ENCODE measurements at regions not wholly inside any gene's neighbourhood (a gene's known extent, or its start where the extent isn't known, plus 50 kb on each side); places are given as distances from the start of the nearest gene placed in this dataset.

DNA sequence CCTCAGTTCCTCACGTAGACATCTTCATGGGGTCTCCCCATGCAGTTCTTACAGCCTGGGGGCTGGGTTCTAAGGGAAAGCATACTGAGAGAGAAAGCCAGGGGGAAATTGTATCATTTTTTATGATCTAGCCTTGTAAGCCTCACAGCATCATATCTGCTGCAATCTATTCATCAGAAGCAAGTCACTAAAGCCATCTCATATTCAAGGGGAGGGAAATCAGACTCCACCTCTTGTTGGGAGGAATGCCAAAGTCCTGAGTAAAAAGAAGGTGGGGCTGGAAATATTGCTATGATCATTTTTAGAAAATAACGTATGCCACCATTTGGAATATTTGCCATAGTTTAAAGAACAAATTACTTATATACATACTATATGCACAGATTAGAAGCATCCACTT is 304.6 kb downstream of the TXNL1 start:
- H3K9me3 ChIP-seq (ENCODE audit: low read depth, low read length): no peaks in the 10 kb centered on the region
- H3K36me3 ChIP-seq (ENCODE audit: insufficient read depth, low read length): no peaks in the 10 kb centered on the region
- no peak overlapping the region for H3K27ac ChIP-seq
- no peak for DNase-seq (ENCODE audit: low read depth, low spot score)
- H3K9ac ChIP-seq (ENCODE audit: insufficient read length): no peak overlapping the region
- TF ChIP-seq POLR2AphosphoS5 (IDR thresholded peaks at IDR 0.05; ENCODE audit: borderline replicate concordance, low read depth, low read length): no peak
- no peak for TF ChIP-seq EZH2 (IDR thresholded peaks at IDR 0.05)
- TF ChIP-seq FOXP2 (optimal IDR thresholded peaks at IDR 0.05; ENCODE audit: control extremely low read depth, extremely low read length, insufficient read depth): no peak
- H3K4me3 ChIP-seq: no peak overlapping the region

DNA sequence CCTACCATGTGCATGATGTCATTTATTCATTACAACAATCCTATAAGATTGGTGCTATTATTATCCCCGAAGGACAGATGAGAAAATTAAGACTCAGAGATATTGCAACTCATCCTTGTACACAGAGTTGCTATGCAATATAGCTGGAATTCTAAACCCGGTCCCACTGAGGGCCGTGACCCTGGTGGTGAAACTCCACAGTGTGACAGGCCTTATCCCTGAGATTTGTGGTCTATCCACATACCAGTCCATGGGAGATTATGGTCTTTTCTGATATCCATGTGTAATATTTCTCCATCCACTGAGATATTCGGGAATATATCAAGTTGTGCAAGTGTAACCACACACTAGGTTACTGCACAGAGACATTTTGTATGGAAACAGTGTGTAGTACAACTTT is 305.2 kb downstream of the TXNL1 start:
- DNase-seq (ENCODE audit: low read depth, low spot score): no peak
- no peak overlapping the region for H3K27ac ChIP-seq
- TF ChIP-seq EZH2 (IDR thresholded peaks at IDR 0.05) (no peak), POLR2AphosphoS5 (IDR thresholded peaks at IDR 0.05; ENCODE audit: borderline replicate concordance, low read depth, low read length) (no peak), FOXP2 (optimal IDR thresholded peaks at IDR 0.05; ENCODE audit: control extremely low read depth, extremely low read length, insufficient read depth) (no peak)
- no peaks in the 10 kb centered on the region for H3K9me3 ChIP-seq (ENCODE audit: low read depth, low read length)
- H3K36me3 ChIP-seq (ENCODE audit: insufficient read depth, low read length): no peaks in the 10 kb centered on the region
- no peak overlapping the region for H3K4me3 ChIP-seq
- no peak overlapping the region for H3K9ac ChIP-seq (ENCODE audit: insufficient read length)

DNA sequence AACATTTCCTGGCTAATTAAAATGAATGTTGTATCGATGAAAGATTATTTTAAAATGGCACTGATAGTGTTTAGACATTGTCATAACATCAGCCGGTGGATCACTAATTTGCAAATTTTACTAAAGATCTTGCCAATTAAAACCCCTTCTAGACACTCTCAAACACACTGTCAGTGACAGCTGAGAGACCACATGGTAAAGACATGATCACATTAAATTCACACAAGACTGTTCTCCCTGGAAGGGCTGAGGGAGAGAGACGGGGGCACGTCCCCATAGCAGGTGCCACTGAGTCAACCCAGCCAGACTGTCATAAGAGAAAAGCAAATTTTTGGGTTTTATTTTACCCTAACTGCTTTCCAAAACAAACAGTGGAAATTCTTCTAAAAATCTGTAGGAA is 306.0 kb downstream of the TXNL1 start:
- no peak for DNase-seq (ENCODE audit: low read depth, low spot score)
- Histone ChIP-seq H3K9me3 (ENCODE audit: low read depth, low read length) (no peaks in the 10 kb centered on the region), H3K27ac (no peak overlapping the region), H3K4me3 (no peak overlapping the region), H3K9ac (ENCODE audit: insufficient read length) (no peak overlapping the region), H3K36me3 (ENCODE audit: insufficient read depth, low read length) (no peaks in the 10 kb centered on the region)
- TF ChIP-seq POLR2AphosphoS5 (IDR thresholded peaks at IDR 0.05; ENCODE audit: borderline replicate concordance, low read depth, low read length): no peak
- no peak for TF ChIP-seq EZH2 (IDR thresholded peaks at IDR 0.05)
- no peak for TF ChIP-seq FOXP2 (optimal IDR thresholded peaks at IDR 0.05; ENCODE audit: control extremely low read depth, extremely low read length, insufficient read depth)

DNA sequence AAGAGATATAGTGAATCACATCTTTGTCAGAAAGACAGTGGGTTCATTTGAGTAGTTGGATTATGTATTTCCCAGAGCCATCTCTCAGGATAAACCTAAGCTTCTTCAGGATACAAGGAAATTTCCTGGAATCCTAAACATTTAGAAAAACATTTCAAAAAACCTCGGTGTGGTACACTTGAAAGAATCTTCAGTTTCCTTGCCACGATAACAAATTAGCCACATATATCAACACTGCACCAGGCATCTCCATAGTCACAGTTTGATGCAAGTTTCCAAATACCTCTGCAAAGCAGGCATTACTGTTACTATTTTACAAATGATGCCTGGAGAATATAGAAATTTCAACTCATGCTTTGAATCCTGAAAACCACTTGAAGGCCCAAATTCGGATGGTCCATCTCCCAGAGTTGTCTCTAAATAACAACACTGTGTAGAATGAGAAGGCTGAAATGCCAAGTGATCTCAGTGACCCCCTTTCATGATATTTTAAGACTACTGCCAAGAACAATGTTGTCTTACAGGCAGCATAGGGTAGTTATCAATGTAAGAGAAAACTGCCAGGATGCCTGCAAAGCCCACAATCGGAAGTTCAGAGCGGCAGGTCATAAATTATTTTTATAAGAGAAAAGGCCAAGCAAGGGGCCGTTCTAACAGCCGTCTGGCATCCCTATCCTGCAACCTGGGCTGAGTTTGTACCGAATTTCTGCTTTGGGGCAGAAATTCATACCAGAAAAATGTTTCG is 307.9 kb downstream of the TXNL1 start:
- Histone ChIP-seq H3K4me3 (no peak overlapping the region), H3K27ac (no peak overlapping the region), H3K36me3 (ENCODE audit: insufficient read depth, low read length) (no peaks in the 10 kb centered on the region), H3K9ac (ENCODE audit: insufficient read length) (no peak overlapping the region), H3K9me3 (ENCODE audit: low read depth, low read length) (no peaks in the 10 kb centered on the region)
- no peak for TF ChIP-seq EZH2 (IDR thresholded peaks at IDR 0.05)
- TF ChIP-seq FOXP2 (optimal IDR thresholded peaks at IDR 0.05; ENCODE audit: control extremely low read depth, extremely low read length, insufficient read depth): no peak
- TF ChIP-seq POLR2AphosphoS5 (IDR thresholded peaks at IDR 0.05; ENCODE audit: borderline replicate concordance, low read depth, low read length): no peak
- DNase-seq (ENCODE audit: low read depth, low spot score): no peak

DNA sequence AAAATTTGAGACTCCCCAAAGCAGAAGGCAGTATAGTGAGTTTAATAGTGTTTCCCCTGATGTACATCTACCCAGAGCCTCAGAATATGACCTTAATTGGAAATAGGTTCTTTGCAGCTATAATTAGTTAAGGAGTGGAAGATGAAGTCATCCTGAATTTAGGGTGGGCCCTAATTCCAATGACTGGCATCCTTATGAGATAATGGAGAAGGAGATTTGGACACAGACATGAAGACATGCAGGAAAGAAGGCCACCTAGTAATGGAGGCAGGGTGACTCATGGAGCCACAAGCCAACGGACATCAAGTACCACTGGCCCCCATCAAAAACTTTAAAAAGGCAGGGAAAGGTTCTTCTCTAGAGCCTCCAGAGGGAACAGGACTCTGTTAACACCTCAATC is 308.9 kb downstream of the TXNL1 start:
- no peak overlapping the region for H3K9ac ChIP-seq (ENCODE audit: insufficient read length)
- no peaks in the 10 kb centered on the region for H3K9me3 ChIP-seq (ENCODE audit: low read depth, low read length)
- no peak overlapping the region for H3K4me3 ChIP-seq
- H3K27ac ChIP-seq: no peak overlapping the region
- DNase-seq (ENCODE audit: low read depth, low spot score): no peak
- TF ChIP-seq EZH2 (IDR thresholded peaks at IDR 0.05) (no peak), POLR2AphosphoS5 (IDR thresholded peaks at IDR 0.05; ENCODE audit: borderline replicate concordance, low read depth, low read length) (no peak), FOXP2 (optimal IDR thresholded peaks at IDR 0.05; ENCODE audit: control extremely low read depth, extremely low read length, insufficient read depth) (no peak)
- H3K36me3 ChIP-seq (ENCODE audit: insufficient read depth, low read length): no peaks in the 10 kb centered on the region

DNA sequence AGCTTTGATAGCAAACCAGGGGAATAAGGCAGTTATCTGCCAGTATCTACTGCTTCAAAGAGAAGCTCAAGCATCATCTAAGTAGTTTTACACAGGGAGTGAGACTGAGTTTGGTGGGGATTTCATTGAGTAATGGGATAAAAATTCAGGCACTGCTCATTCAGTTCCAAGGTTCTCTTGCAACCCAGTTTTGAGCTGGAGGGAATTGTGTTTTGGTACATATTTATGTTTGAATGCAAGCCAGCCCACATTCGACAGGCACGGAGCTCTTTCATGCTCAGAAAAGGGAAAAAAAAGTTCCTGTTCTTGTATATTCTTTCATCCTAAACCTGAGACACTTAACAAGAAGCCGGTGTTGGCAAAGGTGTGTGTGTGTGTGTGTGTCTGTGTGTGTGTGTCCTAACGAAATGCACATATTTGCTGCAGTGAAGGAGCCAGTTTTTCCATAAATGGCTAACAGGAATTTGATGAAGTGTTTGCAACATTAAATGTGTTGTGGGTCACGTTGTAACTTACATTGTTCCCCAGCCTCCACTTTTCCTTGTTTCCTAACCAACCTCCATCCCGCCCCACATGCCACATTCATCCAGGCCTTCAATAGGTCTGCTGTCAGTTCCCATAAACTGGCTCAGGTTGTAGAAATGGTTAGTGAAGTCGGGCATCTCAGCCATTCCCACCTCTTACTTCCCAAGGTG is 311.1 kb downstream of the TXNL1 start:
- H3K4me3 ChIP-seq: no peak overlapping the region
- no peak overlapping the region for H3K9ac ChIP-seq (ENCODE audit: insufficient read length)
- no peaks in the 10 kb centered on the region for H3K36me3 ChIP-seq (ENCODE audit: insufficient read depth, low read length)
- no peaks in the 10 kb centered on the region for H3K9me3 ChIP-seq (ENCODE audit: low read depth, low read length)
- H3K27ac ChIP-seq: no peak overlapping the region
- TF ChIP-seq FOXP2 (optimal IDR thresholded peaks at IDR 0.05; ENCODE audit: control extremely low read depth, extremely low read length, insufficient read depth) (no peak), EZH2 (IDR thresholded peaks at IDR 0.05) (no peak), POLR2AphosphoS5 (IDR thresholded peaks at IDR 0.05; ENCODE audit: borderline replicate concordance, low read depth, low read length) (no peak)
- no peak for DNase-seq (ENCODE audit: low read depth, low spot score)

DNA sequence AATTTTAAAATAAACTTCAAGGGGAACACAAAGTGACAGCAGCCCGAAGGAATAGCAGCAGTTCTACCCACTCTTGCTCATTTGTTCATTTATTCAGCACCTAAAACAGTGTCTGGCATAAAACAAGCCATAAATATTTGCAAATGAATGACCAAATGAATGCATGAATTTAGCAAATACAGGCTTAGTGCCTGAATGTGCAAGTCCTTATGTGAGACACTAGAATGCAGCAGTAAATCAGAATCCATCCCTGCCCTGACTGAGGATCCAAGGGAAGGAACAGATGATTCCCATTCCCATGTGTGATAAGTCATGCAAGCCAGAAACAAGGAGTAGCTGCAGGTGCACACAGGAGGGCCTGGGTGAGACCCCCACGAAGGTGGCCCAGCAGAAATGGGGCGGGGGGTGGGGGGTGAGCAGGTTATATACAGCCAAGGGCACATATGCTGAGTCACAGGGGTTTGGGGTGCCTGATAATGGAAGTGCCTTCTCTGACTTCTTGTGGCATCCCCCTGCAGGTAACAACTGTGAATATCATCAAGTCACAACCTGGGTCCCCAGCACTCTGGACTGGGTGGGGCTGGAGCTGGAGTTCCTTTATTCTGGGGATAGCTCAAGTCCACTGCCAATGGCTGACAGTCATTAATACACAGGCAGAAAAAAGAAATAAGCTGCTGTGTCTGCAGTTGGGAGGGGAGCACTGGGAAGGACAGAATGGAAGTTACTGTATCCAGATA is 311.9 kb downstream of the TXNL1 start:
- no peaks in the 10 kb centered on the region for H3K9me3 ChIP-seq (ENCODE audit: low read depth, low read length)
- no peak overlapping the region for H3K9ac ChIP-seq (ENCODE audit: insufficient read length)
- no peak for DNase-seq (ENCODE audit: low read depth, low spot score)
- H3K36me3 ChIP-seq (ENCODE audit: insufficient read depth, low read length): no peaks in the 10 kb centered on the region
- no peak overlapping the region for H3K27ac ChIP-seq
- no peak for TF ChIP-seq POLR2AphosphoS5 (IDR thresholded peaks at IDR 0.05; ENCODE audit: borderline replicate concordance, low read depth, low read length)
- TF ChIP-seq EZH2 (IDR thresholded peaks at IDR 0.05): no peak
- no peak for TF ChIP-seq FOXP2 (optimal IDR thresholded peaks at IDR 0.05; ENCODE audit: control extremely low read depth, extremely low read length, insufficient read depth)
- no peak overlapping the region for H3K4me3 ChIP-seq

DNA sequence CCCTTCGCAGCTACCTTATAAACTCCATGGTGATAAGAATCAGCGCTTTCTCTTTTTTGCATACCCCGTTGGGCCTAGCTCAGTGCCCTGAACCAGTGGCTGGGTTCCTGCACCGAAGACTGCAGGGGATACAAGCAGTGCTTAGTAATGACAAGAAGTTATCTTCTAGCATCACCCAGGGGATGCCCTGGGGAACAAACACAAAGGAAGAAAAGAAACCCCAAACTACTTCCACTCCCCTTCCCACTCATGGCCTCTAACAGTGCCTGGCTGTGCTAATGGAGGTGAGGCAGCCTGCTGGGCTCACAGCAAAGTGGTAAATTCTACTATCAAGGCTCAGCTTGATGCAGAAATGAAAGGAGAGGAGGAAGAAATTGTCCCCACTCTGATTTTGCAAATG is 314.7 kb downstream of the TXNL1 start:
- Histone ChIP-seq H3K9me3 (ENCODE audit: low read depth, low read length) (no peaks in the 10 kb centered on the region), H3K4me3 (no peak overlapping the region), H3K9ac (ENCODE audit: insufficient read length) (no peak overlapping the region), H3K36me3 (ENCODE audit: insufficient read depth, low read length) (no peaks in the 10 kb centered on the region), H3K27ac (no peak overlapping the region)
- no peak for TF ChIP-seq EZH2 (IDR thresholded peaks at IDR 0.05)
- TF ChIP-seq POLR2AphosphoS5 (IDR thresholded peaks at IDR 0.05; ENCODE audit: borderline replicate concordance, low read depth, low read length): no peak
- TF ChIP-seq FOXP2 (optimal IDR thresholded peaks at IDR 0.05; ENCODE audit: control extremely low read depth, extremely low read length, insufficient read depth): no peak
- no peak for DNase-seq (ENCODE audit: low read depth, low spot score)

All from SK-N-MC (cell line).